ENCODE measurements at regions not wholly inside any gene's neighbourhood (a gene's known extent, or its start where the extent isn't known, plus 50 kb on each side); places are given as distances from the start of the nearest gene placed in this dataset.
A peak's percentile ranks its signal among the peaks of the same experiment; 100 is the strongest.

- TF ChIP-seq CTCF (IDR thresholded peaks at IDR 0.05; ENCODE audit: low read depth, low read length, missing control alignments) = no peak
- no peak overlapping the region for H3K4me3 ChIP-seq (replicated peaks; ENCODE audit: low read depth, low read length)
- DNase-seq (ENCODE audit: extremely low read depth, low read depth) = no peak
These were observed 241.1 kb downstream of the SPATA18 start for GRCh38 chr4:52292245-52292644.

- DNase-seq (ENCODE audit: extremely low read depth, low read depth) = no peak
- TF ChIP-seq CTCF (IDR thresholded peaks at IDR 0.05; ENCODE audit: low read depth, low read length, missing control alignments) = no peak
- no peak overlapping the region for H3K4me3 ChIP-seq (replicated peaks; ENCODE audit: low read depth, low read length)
These were observed 245.2 kb downstream of the SPATA18 start for GRCh38 chr4:52296341-52296740.

DNA sequence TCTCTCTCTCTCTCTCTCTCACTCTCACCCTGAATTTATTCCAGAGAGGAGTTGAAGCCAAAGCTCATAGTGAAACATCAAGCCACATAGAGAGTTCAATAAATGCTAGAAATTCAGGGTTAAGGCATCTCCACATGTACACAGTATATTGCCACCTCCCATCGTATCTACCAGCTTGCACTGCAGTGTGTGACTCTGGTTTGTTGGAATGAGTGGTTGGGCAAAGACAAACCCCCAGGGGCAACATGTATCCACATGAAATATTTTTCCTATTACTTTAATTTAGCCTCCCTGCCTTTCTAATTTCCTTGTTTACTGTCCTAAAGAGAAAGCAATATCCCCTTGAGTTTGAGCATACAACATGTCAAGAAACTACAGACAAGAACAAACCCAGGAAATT lies 247.3 kb downstream of the SPATA18 start:
- no peak for TF ChIP-seq CTCF (IDR thresholded peaks at IDR 0.05; ENCODE audit: low read depth, low read length, missing control alignments)
- no peak overlapping the region for H3K4me3 ChIP-seq (replicated peaks; ENCODE audit: low read depth, low read length)
- no peak for DNase-seq (ENCODE audit: extremely low read depth, low read depth)

GRCh38 chr4:52299120-52299519 lies 248.0 kb downstream of the SPATA18 start:
- peak; percentile 12 for DNase-seq (ENCODE audit: extremely low read depth, low read depth)
- no peak overlapping the region for H3K4me3 ChIP-seq (replicated peaks; ENCODE audit: low read depth, low read length)
- TF ChIP-seq CTCF (IDR thresholded peaks at IDR 0.05; ENCODE audit: low read depth, low read length, missing control alignments) = no peak

DNA sequence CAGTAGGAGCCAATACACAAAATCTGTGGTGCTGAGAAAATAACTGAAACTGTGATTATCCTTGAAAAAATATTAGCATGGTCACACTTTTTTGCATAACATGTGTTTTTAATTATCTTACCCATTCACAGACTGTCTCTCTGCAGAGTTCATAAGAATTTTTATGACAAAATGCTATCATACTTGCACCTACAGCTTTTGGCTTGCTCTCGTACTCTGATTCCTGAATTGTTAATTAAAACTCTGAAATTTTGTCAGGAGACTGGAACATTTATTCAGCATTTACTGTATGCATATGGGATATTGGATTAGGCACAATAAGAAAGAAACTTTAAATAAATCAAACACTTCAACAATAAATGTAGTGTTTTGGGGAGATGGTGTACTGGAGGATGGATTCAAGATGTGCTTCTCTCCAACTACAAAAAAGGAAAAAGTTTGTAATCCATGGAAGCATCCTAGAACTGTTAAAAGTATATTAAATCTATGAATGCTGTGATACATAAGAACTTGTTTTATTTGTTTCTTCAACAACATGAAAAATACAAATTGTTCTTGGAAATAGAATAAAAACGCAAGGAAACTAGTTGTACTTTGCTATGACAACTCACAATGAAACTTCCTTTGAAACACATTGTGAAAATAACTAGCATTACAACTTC lies 260.5 kb downstream of the SPATA18 start:
- DNase-seq (ENCODE audit: extremely low read depth, low read depth) = no peak
- TF ChIP-seq CTCF (IDR thresholded peaks at IDR 0.05; ENCODE audit: low read depth, low read length, missing control alignments) = no peak
- H3K4me3 ChIP-seq (replicated peaks; ENCODE audit: low read depth, low read length) = no peak overlapping the region

GRCh38 chr4:52312722-52313121 lies 261.6 kb downstream of the SPATA18 start:
- TF ChIP-seq CTCF (IDR thresholded peaks at IDR 0.05; ENCODE audit: low read depth, low read length, missing control alignments) = no peak
- DNase-seq (ENCODE audit: extremely low read depth, low read depth) = no peak
- H3K4me3 ChIP-seq (replicated peaks; ENCODE audit: low read depth, low read length) = no peak overlapping the region

DNA sequence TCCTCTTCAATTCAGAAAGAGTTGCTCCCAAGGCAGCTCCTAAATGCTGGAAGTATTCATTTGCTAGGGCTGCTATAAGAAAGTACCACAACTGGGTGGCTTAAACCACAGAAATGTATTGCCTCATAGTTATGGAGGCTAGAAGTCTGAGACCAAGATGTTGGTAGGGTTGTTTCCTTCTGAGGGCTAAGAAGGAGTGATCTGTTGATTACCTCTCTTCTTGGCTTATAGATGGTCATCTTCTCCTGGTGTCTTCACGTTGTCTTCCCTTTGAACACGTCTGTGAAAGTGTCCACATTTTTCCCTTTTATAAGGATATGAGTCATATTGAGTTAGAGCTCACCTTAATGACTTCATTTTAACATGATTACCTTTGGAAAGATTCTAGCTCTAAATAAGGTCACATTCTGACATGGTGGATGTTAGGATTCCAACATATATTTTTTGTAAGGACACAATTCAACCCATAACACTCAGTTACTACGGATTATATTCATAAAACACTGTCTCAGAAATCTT lies 266.3 kb downstream of the SPATA18 start:
- no peak for DNase-seq (ENCODE audit: extremely low read depth, low read depth)
- no peak overlapping the region for H3K4me3 ChIP-seq (replicated peaks; ENCODE audit: low read depth, low read length)
- TF ChIP-seq CTCF (IDR thresholded peaks at IDR 0.05; ENCODE audit: low read depth, low read length, missing control alignments) = no peak

Measured in HFF-Myc (cell line).